BE2C (cell line): ENCODE measurements at regions not wholly inside any gene's neighbourhood (a gene's known extent, or its start where the extent isn't known, plus 50 kb on each side); places are given as distances from the start of the nearest gene placed in this dataset.
A peak's percentile ranks its signal among the peaks of the same experiment; 100 is the strongest.
"Not testable (repeated sequence)": the region's sequence is repeated elsewhere in the genome, so short reads cannot be mapped to it uniquely, and the experiment has no call there.

Source experiments
- DNase-seq: peaks from one replicate; pipeline ENCODE4 v3.0.0-alpha.2; 2020
- H3K27me3 ChIP-seq: fragments of 250-450 bp; sonication (Bioruptor Pico); 2 replicates; pipeline ENCODE4 v1.5.1; 2020; ENCODE audit warnings: mild to moderate bottlenecking
- H3K36me3 ChIP-seq: fragments of 250-450 bp; sonication (Bioruptor Pico); 2 replicates; pipeline ENCODE4 v1.5.1; 2020; ENCODE audit warnings: mild to moderate bottlenecking
- H3K4me1 ChIP-seq: fragments of 250-450 bp; sonication (Bioruptor Pico); 2 replicates; pipeline ENCODE4 v1.5.1; 2020
- H3K4me3 ChIP-seq: 2 replicates; pipeline ENCODE4 v1.5.1; 2011; ENCODE audit warnings: low read depth, low read length
- H3K9me3 ChIP-seq: fragments of 250-450 bp; sonication (Bioruptor Pico); 2 replicates; pipeline ENCODE4 v1.5.1; 2020
- TF ChIP-seq, protein P1 (sequence below): IDR thresholded peaks from 2 replicates; pipeline ENCODE4 v1.5.1; 2012; ENCODE audit warnings: mild to moderate bottlenecking, low read depth, low read length

DNA sequence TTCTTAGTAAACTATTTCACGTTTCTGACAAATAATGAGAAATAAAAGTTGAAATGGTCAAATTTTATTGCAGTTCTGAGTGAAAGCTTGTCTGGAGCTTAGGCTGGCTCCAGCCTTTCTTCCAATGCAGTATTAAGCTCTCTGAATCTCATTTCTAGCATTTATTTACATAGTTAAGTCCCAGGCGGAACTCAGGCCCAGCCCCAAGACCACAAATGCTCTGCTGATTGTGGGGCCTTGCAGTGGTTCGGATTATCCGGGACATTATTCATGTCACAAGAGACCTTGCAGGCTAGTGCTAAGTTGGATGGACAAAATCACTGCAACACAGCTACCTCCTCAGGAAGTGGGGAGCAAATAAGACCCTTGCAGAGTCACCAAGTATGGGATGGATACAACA lies 2009.3 kb upstream of the CELF4 start:
- DNase-seq: no peak
- TF ChIP-seq, protein P1, sequence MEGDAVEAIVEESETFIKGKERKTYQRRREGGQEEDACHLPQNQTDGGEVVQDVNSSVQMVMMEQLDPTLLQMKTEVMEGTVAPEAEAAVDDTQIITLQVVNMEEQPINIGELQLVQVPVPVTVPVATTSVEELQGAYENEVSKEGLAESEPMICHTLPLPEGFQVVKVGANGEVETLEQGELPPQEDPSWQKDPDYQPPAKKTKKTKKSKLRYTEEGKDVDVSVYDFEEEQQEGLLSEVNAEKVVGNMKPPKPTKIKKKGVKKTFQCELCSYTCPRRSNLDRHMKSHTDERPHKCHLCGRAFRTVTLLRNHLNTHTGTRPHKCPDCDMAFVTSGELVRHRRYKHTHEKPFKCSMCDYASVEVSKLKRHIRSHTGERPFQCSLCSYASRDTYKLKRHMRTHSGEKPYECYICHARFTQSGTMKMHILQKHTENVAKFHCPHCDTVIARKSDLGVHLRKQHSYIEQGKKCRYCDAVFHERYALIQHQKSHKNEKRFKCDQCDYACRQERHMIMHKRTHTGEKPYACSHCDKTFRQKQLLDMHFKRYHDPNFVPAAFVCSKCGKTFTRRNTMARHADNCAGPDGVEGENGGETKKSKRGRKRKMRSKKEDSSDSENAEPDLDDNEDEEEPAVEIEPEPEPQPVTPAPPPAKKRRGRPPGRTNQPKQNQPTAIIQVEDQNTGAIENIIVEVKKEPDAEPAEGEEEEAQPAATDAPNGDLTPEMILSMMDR: no peak
- H3K27me3 ChIP-seq: no peaks in the 10 kb centered on the region
- H3K4me1 ChIP-seq: no peaks in the 10 kb centered on the region
- no peaks in the 10 kb centered on the region for H3K9me3 ChIP-seq
- no peak overlapping the region for H3K4me3 ChIP-seq
- H3K36me3 ChIP-seq: no peaks in the 10 kb centered on the region

DNA sequence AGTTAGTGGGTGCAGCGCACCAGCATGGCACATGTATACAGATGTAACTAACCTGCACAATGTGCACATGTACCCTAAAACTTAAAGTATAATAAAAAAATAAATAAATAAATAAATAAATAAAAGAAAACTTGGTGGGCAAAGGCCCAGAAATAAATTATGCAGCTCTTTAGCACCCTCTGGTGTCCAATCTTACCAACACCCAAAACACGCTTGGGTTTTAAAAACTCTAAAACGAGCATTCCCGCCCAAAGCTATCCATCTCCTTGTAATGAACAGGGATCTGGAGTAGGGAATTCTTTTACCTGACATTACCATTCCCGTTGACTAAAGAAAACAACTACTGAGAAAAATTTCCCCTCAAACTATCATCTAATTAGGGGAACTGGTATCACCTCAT lies 2005.9 kb upstream of the CELF4 start:
- H3K4me1 ChIP-seq: no peaks in the 10 kb centered on the region
- no peaks in the 10 kb centered on the region for H3K9me3 ChIP-seq
- no peak for DNase-seq
- TF ChIP-seq, protein P1: peak; percentile 16; the same call in 1 of the 2 replicates
- H3K36me3 ChIP-seq: no peaks in the 10 kb centered on the region
- H3K4me3 ChIP-seq: no peak overlapping the region
- H3K27me3 ChIP-seq: no peaks in the 10 kb centered on the region

DNA sequence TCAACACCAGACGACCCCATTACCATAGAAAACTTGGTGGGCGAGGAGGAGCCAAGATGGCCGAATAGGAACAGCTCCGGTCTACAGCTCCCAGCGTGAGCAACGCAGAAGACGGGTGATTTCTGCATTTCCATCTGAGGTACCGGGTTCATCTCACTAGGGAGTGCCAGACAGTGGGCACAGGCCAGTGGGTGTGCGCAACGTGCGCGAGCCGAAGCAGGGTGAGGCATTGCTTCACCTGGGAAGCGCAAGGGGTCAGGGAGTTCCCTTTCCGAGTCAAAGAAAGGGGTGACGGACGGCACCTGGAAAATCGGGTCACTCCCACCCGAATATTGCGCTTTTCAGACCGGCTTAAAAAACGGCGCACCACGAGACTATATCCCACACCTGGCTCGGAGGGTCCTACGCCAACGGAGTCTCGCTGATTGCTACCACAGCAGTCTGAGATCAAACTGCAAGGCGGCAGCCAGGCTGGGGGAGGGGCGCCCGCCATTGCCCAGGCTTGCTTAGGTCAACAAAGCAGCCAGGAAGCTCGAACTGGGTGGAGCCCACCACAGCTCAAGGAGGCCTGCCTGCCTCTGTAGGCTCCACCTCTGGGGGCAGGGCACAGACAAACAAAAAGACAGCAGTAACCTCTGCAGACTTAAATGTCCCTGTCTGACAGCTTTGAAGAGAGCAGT lies 2000.1 kb upstream of the CELF4 start:
- not testable (repeated sequence) for DNase-seq, H3K4me1 ChIP-seq, H3K36me3 ChIP-seq, H3K9me3 ChIP-seq, H3K27me3 ChIP-seq, H3K4me3 ChIP-seq

DNA sequence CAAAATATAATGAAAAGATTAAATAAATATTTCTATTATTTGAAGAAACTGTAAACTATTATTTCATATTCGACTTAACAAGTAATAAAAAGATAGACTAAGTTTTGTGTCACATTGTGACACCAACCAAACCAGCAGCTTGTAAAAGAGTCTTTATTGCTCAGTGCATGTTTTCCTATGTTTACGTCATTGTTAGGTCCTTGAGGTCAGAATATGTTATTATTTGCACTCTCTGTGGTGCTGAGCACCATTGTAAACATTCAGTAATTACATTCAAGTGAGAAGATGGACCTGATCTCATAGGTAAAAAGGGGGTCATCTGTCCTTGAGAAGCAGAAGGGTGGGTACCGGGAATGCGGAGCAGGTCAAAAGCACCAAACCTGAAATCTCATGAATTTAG lies 1999.1 kb upstream of the CELF4 start:
- TF ChIP-seq, protein P1: no peak
- H3K4me3 ChIP-seq: no peak overlapping the region
- DNase-seq: no peak
- no peaks in the 10 kb centered on the region for H3K4me1 ChIP-seq
- no peaks in the 10 kb centered on the region for H3K27me3 ChIP-seq
- no peaks in the 10 kb centered on the region for H3K36me3 ChIP-seq
- H3K9me3 ChIP-seq: no peaks in the 10 kb centered on the region

DNA sequence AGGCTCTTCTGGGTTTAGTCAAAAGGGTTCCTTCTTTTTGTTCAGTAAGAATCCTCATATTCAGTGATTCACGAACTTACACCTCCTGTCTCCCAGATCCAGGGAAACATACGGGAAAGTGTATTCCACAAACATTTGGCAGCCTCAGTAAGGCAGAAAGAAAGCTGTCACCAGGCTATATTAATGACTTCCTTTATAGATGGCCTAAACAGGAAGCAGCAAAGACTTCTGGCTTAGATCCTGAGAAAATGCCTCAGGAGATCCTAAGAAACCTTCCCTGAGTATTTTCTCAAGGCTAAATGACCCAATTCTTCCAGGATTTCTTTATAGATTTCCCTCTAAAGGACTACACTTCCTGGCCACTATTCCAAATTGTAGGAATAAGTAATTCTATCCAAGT lies 1995.5 kb upstream of the CELF4 start:
- H3K27me3 ChIP-seq: no peaks in the 10 kb centered on the region
- H3K9me3 ChIP-seq: no peaks in the 10 kb centered on the region
- H3K4me3 ChIP-seq: no peak overlapping the region
- TF ChIP-seq, protein P1: no peak
- H3K36me3 ChIP-seq: no peaks in the 10 kb centered on the region
- H3K4me1 ChIP-seq: no peaks in the 10 kb centered on the region
- DNase-seq: no peak

DNA sequence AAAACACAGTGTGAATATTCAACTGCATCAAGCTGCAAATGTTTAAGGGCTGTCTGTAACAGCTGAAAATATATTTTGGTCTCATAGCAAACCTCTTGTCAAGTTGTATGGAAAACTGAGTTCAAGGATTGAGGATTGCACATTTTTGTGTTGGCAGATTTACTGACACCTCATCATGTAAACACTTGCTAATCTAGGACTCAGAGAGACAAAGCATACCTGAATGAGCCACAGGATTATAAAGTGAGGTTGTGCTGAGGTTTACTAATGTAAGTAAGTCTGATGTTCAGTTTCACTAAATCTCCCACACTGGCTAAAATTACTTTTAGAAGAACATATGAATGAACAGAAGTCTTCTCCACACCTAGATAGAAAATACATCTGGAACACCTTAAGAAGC lies 1993.1 kb upstream of the CELF4 start:
- Histone ChIP-seq H3K9me3 (no peaks in the 10 kb centered on the region), H3K4me1 (no peaks in the 10 kb centered on the region), H3K27me3 (no peaks in the 10 kb centered on the region), H3K4me3 (no peak overlapping the region), H3K36me3 (no peaks in the 10 kb centered on the region)
- DNase-seq: no peak
- TF ChIP-seq, protein P1: no peak
